T-helper 2 cell treated with Interferon-gamma antibody and Interleukin-4, amounts not matched to agents 5 μg/mL and 100 μg/mL, for 36 hours (primary cell): ENCODE measurements at regions not wholly inside any gene's neighbourhood (a gene's known extent, or its start where the extent isn't known, plus 50 kb on each side); places are given as distances from the start of the nearest gene placed in this dataset.
"Not testable (repeated sequence)": the region's sequence is repeated elsewhere in the genome, so short reads cannot be mapped to it uniquely, and the experiment has no call there.

Source experiments
- DNase-seq: peaks from one replicate; pipeline ENCODE4 v3.0.0; 2021; ENCODE audit warnings: low spot score
- H3K27ac Mint-ChIP-seq: one replicate; pipeline ENCODE4 v1.8.0; 2021; ENCODE audit warnings: mild to moderate bottlenecking, mixed read lengths
- H3K27me3 Mint-ChIP-seq: one replicate; pipeline ENCODE4 v1.8.0; 2021; ENCODE audit warnings: low read depth, mixed read lengths
- H3K36me3 Mint-ChIP-seq: one replicate; pipeline ENCODE4 v1.8.0; 2021; ENCODE audit warnings: low read depth, mixed read lengths
- H3K4me1 Mint-ChIP-seq: one replicate; pipeline ENCODE4 v1.8.0; 2021; ENCODE audit warnings: low read depth, mixed read lengths
- H3K4me3 Mint-ChIP-seq: one replicate; pipeline ENCODE4 v1.8.0; 2022; ENCODE audit warnings: mild to moderate bottlenecking, moderate library complexity, mixed read lengths
- H3K9me3 Mint-ChIP-seq: one replicate; pipeline ENCODE4 v1.8.0; 2021; ENCODE audit warnings: mixed read lengths

- no peak overlapping the region for H3K27ac Mint-ChIP-seq
- H3K4me3 Mint-ChIP-seq, result no peak overlapping the region
- H3K27me3 Mint-ChIP-seq, result no peaks in the 10 kb centered on the region
- DNase-seq, result no peak
- H3K4me1 Mint-ChIP-seq, result no peaks in the 10 kb centered on the region
- H3K9me3 Mint-ChIP-seq, result no peaks in the 10 kb centered on the region
- no peaks in the 10 kb centered on the region for H3K36me3 Mint-ChIP-seq
Observed at GRCh38 chr3:104245261-104245660, 1121.4 kb upstream of the ALCAM start.

- H3K27me3 Mint-ChIP-seq, result no peaks in the 10 kb centered on the region
- no peaks in the 10 kb centered on the region for H3K4me1 Mint-ChIP-seq
- DNase-seq, result no peak
- H3K9me3 Mint-ChIP-seq, result no peaks in the 10 kb centered on the region
- H3K27ac Mint-ChIP-seq, result no peak overlapping the region
- no peaks in the 10 kb centered on the region for H3K36me3 Mint-ChIP-seq
- no peak overlapping the region for H3K4me3 Mint-ChIP-seq
Observed at GRCh38 chr3:104245981-104246380, 1120.7 kb upstream of the ALCAM start.

- Mint-ChIP-seq H3K27ac (no peak overlapping the region), H3K4me1 (no peaks in the 10 kb centered on the region)
- DNase-seq, result no peak
Observed at GRCh38 chr3:104257486-104257885, 1109.2 kb upstream of the ALCAM start.

GRCh38 chr3:104263477-104263876 lies 1103.2 kb upstream of the ALCAM start:
- Mint-ChIP-seq H3K27ac (no peak overlapping the region), H3K9me3 (no peaks in the 10 kb centered on the region), H3K4me1 (no peaks in the 10 kb centered on the region), H3K27me3 (no peaks in the 10 kb centered on the region), H3K4me3 (no peak overlapping the region), H3K36me3 (no peaks in the 10 kb centered on the region)
- no peak for DNase-seq

More at GRCh38 chr3:104257486-104257885, 1109.2 kb upstream of the ALCAM start:
- H3K4me3 Mint-ChIP-seq, result no peak overlapping the region
- no peaks in the 10 kb centered on the region for H3K27me3 Mint-ChIP-seq
- no peaks in the 10 kb centered on the region for H3K36me3 Mint-ChIP-seq
- no peaks in the 10 kb centered on the region for H3K9me3 Mint-ChIP-seq

- H3K4me1 Mint-ChIP-seq, H3K27ac Mint-ChIP-seq, DNase-seq, H3K9me3 Mint-ChIP-seq, H3K4me3 Mint-ChIP-seq, H3K27me3 Mint-ChIP-seq, H3K36me3 Mint-ChIP-seq: not testable (repeated sequence)
Observed at GRCh38 chr3:104266219-104266618, 1100.5 kb upstream of the ALCAM start.

- Mint-ChIP-seq H3K27me3 (no peaks in the 10 kb centered on the region), H3K4me1 (no peaks in the 10 kb centered on the region), H3K4me3 (no peak overlapping the region), H3K27ac (no peak overlapping the region), H3K9me3 (no peaks in the 10 kb centered on the region), H3K36me3 (no peaks in the 10 kb centered on the region)
- DNase-seq, result no peak
Observed at GRCh38 chr3:104269771-104270170, 1096.9 kb upstream of the ALCAM start.

GRCh38 chr3:104273046-104273649 lies 1093.6 kb upstream of the ALCAM start:
- H3K9me3 Mint-ChIP-seq, result peaks cover 4% of the 10 kb centered on the region
- H3K36me3 Mint-ChIP-seq, result no peaks in the 10 kb centered on the region
- H3K27me3 Mint-ChIP-seq, result no peaks in the 10 kb centered on the region
- DNase-seq, result no peak
- no peaks in the 10 kb centered on the region for H3K4me1 Mint-ChIP-seq
- no peak overlapping the region for H3K4me3 Mint-ChIP-seq
- H3K27ac Mint-ChIP-seq, result no peak overlapping the region

GRCh38 chr3:104275199-104275598 lies 1091.5 kb upstream of the ALCAM start:
- H3K36me3 Mint-ChIP-seq, result no peaks in the 10 kb centered on the region
- peaks cover 10% of the 10 kb centered on the region for H3K9me3 Mint-ChIP-seq

GRCh38 chr3:104279617-104280016 lies 1087.1 kb upstream of the ALCAM start:
- H3K27me3 Mint-ChIP-seq, result no peaks in the 10 kb centered on the region
- H3K9me3 Mint-ChIP-seq, result peaks cover 35% of the 10 kb centered on the region
- DNase-seq, result no peak
- peaks cover 5% of the 10 kb centered on the region for H3K4me1 Mint-ChIP-seq
- no peak overlapping the region for H3K27ac Mint-ChIP-seq
- peak overlapping the region; percentile 36 for H3K4me3 Mint-ChIP-seq
- H3K36me3 Mint-ChIP-seq, result no peaks in the 10 kb centered on the region

More at GRCh38 chr3:104275199-104275598, 1091.5 kb upstream of the ALCAM start:
- Mint-ChIP-seq H3K4me1 (peaks cover 5% of the 10 kb centered on the region), H3K4me3 (no peak overlapping the region), H3K27me3 (no peaks in the 10 kb centered on the region), H3K27ac (no peak overlapping the region)
- DNase-seq, result no peak

GRCh38 chr3:104281713-104282112 lies 1085.0 kb upstream of the ALCAM start:
- Mint-ChIP-seq H3K4me3 (no peak overlapping the region), H3K27ac (no peak overlapping the region), H3K27me3 (no peaks in the 10 kb centered on the region), H3K36me3 (no peaks in the 10 kb centered on the region), H3K4me1 (peaks cover 5% of the 10 kb centered on the region), H3K9me3 (peaks cover 34% of the 10 kb centered on the region)
- DNase-seq, result no peak

GRCh38 chr3:104286645-104287044 lies 1080.1 kb upstream of the ALCAM start:
- DNase-seq, result no peak

GRCh38 chr3:104291437-104291851 lies 1075.3 kb upstream of the ALCAM start:
- Mint-ChIP-seq H3K27me3 (no peaks in the 10 kb centered on the region), H3K27ac (peak overlapping the region; percentile 41), H3K9me3 (no peaks in the 10 kb centered on the region), H3K4me1 (peaks cover 4% of the 10 kb centered on the region), H3K4me3 (peak overlapping the region; percentile 49), H3K36me3 (no peaks in the 10 kb centered on the region)
- no peak for DNase-seq

More at GRCh38 chr3:104286645-104287044, 1080.1 kb upstream of the ALCAM start:
- H3K9me3 Mint-ChIP-seq, result peaks cover 22% of the 10 kb centered on the region
- no peaks in the 10 kb centered on the region for H3K36me3 Mint-ChIP-seq
- no peak overlapping the region for H3K4me3 Mint-ChIP-seq
- H3K27me3 Mint-ChIP-seq, result no peaks in the 10 kb centered on the region
- H3K4me1 Mint-ChIP-seq, result peaks cover 1% of the 10 kb centered on the region
- no peak overlapping the region for H3K27ac Mint-ChIP-seq

- Mint-ChIP-seq H3K4me3 (peak overlapping the region; percentile 49), H3K27me3 (no peaks in the 10 kb centered on the region), H3K4me1 (peaks cover 4% of the 10 kb centered on the region), H3K36me3 (no peaks in the 10 kb centered on the region), H3K27ac (peak overlapping the region; percentile 41), H3K9me3 (no peaks in the 10 kb centered on the region)
- no peak for DNase-seq
Observed at GRCh38 chr3:104291878-104292277, 1074.8 kb upstream of the ALCAM start.

- H3K9me3 Mint-ChIP-seq, result no peaks in the 10 kb centered on the region
- H3K4me3 Mint-ChIP-seq, result no peak overlapping the region
- H3K27me3 Mint-ChIP-seq, result no peaks in the 10 kb centered on the region
- DNase-seq, result no peak
- no peaks in the 10 kb centered on the region for H3K4me1 Mint-ChIP-seq
- H3K27ac Mint-ChIP-seq, result no peak overlapping the region
- H3K36me3 Mint-ChIP-seq, result no peaks in the 10 kb centered on the region
Observed at GRCh38 chr3:104297617-104298016, 1069.1 kb upstream of the ALCAM start.

- H3K27ac Mint-ChIP-seq, result no peak overlapping the region
Observed at GRCh38 chr3:104298662-104299061, 1068.0 kb upstream of the ALCAM start.

More at GRCh38 chr3:104298662-104299061, 1068.0 kb upstream of the ALCAM start:
- DNase-seq, result no peak
- Mint-ChIP-seq H3K4me1 (no peaks in the 10 kb centered on the region), H3K36me3 (no peaks in the 10 kb centered on the region), H3K4me3 (no peak overlapping the region), H3K9me3 (no peaks in the 10 kb centered on the region), H3K27me3 (no peaks in the 10 kb centered on the region)
